HepG2 (cell line): ENCODE measurements at regions not wholly inside any gene's neighbourhood (a gene's known extent, or its start where the extent isn't known, plus 50 kb on each side); places are given as distances from the start of the nearest gene placed in this dataset.

ENCODE experiments used
- CAMTA2 ChIP-seq: sonication (generic); formaldehyde crosslinking; IDR thresholded peaks from 2 replicates; pipeline ENCODE4 v1.4.0; 2020; ENCODE audit warnings: mild to moderate bottlenecking, missing genetic modification reagents, borderline replicate concordance
- CEBPG ChIP-seq: IDR thresholded peaks from 2 replicates; pipeline ENCODE4 v1.6.1; 2016
- EP300 ChIP-seq, 3 experiments: sonication (generic) in 1 of 3; formaldehyde crosslinking in 1 of 3; IDR thresholded peaks; 2 replicates each; pipeline versions ENCODE4 v1.5.1 to v1.6.1; 2011 to 2020; ENCODE audit warnings: low read depth in 2 of 3, low read length in 2 of 3, borderline replicate concordance in 1 of 3, improper control_type of control experiment in 1 of 3, mild to moderate bottlenecking in 1 of 3, missing genetic modification reagents in 1 of 3, moderate library complexity in 1 of 3
- ZNF24 ChIP-seq: fragments of 450-650 bp; IDR thresholded peaks from 2 replicates; pipeline ENCODE4 v1.6.1; 2017; ENCODE audit warnings: antibody characterized with exemption, mild to moderate bottlenecking
- TF ChIP-seq, protein P1 (sequence below): sonication (generic); formaldehyde crosslinking; IDR thresholded peaks from 2 replicates; pipeline ENCODE4 v1.4.0; 2020; ENCODE audit warnings: mild to moderate bottlenecking, missing genetic modification reagents
- TF ChIP-seq, protein P2 (sequence below): sonication (generic); formaldehyde crosslinking; IDR thresholded peaks from 2 replicates; pipeline ENCODE4 v1.5.0; 2020; ENCODE audit warnings: missing genetic modification reagents

DNA sequence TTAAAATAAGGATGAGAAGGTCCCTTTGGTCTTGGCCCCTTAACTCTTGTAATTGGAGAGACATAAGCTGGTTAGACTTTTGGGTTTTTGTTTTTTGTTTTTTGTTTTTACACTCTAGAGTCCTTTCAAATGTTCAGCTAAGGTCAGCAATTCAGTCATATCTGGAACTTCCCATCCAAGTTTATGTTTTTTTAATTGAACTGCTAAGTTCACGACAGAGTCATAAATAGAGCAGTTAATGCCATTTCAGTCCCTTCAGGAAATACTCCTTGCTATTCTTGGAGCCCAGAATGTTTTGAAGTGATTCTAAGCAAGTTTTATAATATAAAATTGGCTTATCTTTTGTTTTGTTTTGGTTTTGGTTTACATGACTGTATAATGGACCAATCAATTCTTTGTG lies 329.4 kb upstream of the PABPC4L start:
- TF ChIP-seq, protein P1, sequence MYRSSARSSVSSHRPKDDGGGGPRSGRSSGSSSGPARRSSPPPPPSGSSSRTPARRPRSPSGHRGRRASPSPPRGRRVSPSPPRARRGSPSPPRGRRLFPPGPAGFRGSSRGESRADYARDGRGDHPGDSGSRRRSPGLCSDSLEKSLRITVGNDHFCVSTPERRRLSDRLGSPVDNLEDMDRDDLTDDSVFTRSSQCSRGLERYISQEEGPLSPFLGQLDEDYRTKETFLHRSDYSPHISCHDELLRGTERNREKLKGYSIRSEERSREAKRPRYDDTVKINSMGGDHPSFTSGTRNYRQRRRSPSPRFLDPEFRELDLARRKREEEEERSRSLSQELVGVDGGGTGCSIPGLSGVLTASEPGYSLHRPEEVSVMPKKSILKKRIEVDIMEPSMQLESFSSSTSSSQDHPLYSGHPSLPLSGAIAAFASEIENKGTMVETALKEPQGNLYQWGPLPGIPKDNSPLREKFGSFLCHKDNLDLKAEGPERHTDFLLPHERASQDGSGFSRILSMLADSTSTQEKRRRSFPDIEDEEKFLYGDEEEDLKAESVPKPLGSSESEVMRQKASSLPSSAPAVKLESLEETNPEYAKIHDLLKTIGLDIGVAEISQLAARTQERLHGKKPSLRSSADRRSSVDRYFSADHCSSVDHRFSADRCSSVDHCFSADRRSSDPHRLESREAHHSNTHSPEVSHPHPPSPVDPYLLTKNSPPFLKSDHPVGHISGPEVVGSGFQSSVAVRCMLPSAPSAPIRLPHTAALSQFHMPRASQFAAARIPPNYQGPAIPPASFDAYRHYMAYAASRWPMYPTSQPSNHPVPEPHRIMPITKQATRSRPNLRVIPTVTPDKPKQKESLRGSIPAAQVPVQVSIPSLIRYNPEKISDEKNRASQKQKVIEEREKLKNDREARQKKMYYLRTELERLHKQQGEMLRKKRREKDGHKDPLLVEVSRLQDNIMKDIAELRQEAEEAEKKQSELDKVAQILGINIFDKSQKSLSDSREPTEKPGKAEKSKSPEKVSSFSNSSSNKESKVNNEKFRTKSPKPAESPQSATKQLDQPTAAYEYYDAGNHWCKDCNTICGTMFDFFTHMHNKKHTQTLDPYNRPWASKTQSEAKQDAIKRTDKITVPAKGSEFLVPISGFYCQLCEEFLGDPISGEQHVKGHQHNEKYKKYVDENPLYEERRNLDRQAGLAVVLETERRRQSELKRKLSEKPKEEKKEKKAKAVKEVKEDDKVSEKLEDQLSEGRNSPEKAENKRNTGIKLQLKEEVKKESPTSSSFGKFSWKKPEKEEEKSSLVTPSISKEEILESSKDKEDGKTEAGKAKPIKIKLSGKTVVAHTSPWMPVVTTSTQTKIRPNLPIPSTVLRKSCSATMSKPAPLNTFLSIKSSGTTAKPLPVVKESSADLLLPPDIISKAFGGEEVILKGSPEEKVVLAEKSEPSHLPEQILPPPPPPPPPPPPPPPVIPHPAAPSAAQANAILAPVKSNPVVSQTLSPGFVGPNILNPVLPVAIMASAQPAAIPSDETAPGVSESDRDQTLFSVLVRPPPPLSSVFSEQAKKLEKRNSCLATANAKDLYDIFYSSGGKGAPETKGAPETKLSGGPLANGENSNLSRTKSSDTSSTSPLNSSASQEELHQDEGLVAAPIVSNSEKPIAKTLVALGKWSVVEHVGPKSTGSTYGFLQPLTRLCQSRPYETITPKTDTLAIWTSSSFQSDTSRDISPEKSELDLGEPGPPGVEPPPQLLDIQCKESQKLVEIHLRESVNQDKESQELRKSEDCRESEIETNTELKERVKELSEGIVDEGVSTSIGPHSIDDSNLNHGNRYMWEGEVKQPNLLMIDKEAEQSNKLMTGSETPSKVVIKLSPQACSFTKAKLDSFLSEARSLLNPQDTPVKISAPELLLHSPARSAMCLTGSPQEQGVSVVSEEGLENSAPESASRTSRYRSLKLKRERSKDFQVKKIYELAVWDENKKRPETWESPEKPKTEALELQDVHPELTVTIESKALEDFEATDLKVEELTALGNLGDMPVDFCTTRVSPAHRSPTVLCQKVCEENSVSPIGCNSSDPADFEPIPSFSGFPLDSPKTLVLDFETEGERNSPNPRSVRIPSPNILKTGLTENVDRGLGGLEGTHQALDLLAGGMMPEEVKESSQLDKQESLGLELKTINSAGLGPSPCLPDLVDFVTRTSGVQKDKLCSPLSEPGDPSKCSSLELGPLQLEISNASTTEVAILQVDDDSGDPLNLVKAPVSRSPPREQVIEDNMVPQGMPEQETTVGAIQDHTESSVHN (CRISPR knock-in tag) = no peak
- TF ChIP-seq CEBPG (CRISPR knock-in tag) (no peak), ZNF24 (no peak), CAMTA2 (CRISPR knock-in tag) (no peak), EP300 (IDR thresholded peaks at IDR 0.05; ENCODE audit: low read depth in 2 of 2, low read length in 2 of 2) (no peak), EP300 (CRISPR knock-in tag; IDR thresholded peaks at IDR 0.05; ENCODE audit: borderline replicate concordance) (no peak)
- TF ChIP-seq, protein P2, sequence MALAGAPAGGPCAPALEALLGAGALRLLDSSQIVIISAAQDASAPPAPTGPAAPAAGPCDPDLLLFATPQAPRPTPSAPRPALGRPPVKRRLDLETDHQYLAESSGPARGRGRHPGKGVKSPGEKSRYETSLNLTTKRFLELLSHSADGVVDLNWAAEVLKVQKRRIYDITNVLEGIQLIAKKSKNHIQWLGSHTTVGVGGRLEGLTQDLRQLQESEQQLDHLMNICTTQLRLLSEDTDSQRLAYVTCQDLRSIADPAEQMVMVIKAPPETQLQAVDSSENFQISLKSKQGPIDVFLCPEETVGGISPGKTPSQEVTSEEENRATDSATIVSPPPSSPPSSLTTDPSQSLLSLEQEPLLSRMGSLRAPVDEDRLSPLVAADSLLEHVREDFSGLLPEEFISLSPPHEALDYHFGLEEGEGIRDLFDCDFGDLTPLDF = no peak
